ENCODE measurements at regions not wholly inside any gene's neighbourhood (a gene's known extent, or its start where the extent isn't known, plus 50 kb on each side); places are given as distances from the start of the nearest gene placed in this dataset.

DNA sequence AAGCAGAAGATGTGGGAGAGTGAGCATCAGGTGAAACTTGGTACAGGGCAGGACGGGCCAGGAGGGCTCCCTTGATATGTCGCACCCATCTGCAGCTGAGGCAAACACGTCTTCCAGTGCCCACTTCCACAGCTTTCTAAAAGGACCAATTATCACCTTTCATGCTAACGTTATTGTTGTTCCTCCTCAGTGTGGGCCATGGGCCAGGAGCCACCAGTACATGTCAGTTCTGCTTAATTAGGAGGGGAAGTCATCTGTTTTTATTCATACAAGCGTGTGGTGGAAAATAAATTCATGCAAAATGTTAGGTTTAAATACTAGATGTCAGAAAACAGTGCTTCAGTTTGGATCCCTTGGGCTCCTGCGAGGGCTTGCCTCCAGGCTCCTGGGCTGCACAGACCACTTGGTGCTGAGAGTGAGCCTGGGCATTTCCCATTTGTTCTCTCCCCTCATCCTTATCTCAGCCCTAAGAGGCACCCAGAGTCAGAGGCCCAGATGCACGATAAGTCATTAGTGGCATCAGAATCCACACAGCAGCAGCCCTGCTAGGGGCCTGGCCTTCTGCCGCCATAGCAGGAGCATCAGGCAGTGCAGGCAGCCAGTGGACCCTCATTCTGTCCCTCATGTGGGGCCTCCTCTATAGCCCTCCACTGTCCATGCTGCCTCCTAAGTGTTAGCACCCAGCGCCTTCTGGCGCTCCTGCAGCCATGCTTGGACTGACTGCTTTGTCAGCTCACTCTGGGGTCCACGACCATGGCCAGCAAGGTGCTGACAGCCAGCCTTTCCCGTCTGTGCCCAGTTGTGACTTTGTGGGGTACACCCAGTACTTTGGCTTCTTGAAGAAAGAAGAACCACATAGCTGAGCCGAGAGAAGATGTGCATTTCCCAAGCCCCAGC, 539.8 kb upstream of the RAB6C start:
- Histone ChIP-seq H3K27ac (no peak overlapping the region), H3K9me3 (no peaks in the 10 kb centered on the region), H3K27me3 (no peaks in the 10 kb centered on the region), H3K4me1 (ENCODE audit: insufficient read depth) (no peaks in the 10 kb centered on the region), H3K36me3 (no peaks in the 10 kb centered on the region), H3K4me3 (no peak overlapping the region)
- TF ChIP-seq, protein P1, sequence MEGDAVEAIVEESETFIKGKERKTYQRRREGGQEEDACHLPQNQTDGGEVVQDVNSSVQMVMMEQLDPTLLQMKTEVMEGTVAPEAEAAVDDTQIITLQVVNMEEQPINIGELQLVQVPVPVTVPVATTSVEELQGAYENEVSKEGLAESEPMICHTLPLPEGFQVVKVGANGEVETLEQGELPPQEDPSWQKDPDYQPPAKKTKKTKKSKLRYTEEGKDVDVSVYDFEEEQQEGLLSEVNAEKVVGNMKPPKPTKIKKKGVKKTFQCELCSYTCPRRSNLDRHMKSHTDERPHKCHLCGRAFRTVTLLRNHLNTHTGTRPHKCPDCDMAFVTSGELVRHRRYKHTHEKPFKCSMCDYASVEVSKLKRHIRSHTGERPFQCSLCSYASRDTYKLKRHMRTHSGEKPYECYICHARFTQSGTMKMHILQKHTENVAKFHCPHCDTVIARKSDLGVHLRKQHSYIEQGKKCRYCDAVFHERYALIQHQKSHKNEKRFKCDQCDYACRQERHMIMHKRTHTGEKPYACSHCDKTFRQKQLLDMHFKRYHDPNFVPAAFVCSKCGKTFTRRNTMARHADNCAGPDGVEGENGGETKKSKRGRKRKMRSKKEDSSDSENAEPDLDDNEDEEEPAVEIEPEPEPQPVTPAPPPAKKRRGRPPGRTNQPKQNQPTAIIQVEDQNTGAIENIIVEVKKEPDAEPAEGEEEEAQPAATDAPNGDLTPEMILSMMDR (IDR thresholded peaks at IDR 0.05), result no peak
- TF ChIP-seq POLR2A (IDR thresholded peaks at IDR 0.05) (no peak), EP300 (IDR thresholded peaks at IDR 0.05) (no peak)
- WGBS, 3 donors, result 65 to 71% (median 69%) methylated on average over 13 of the region's 13 CpGs
- DNase-seq, result no peak
- intact Hi-C loops (cut with DNase I), result loop anchor here in 1 of 4 donors (10.0 kb wide), 1 partner anchor 515 kb away; no protein-coding TSS in a partner anchor

DNA sequence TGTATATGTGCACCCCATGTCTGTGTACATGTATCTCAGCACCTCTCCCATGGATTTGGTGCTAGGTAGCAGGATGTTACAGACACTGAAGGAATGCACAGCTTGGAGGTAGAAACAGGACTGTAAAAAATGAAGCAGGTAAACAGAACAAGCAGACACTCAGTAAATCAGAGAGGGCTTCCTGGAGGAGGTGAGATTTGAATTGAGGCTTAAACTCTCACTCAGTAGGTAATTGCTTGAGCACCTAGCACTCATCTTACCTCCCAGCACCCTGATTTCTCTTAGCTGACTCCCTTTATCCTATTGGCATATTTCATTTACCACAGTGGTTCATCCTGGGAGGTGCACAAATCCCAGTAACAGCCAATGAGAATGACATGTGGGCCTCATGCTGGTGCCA, 537.9 kb upstream of the RAB6C start:
- Histone ChIP-seq H3K9me3 (no peaks in the 10 kb centered on the region), H3K27me3 (no peaks in the 10 kb centered on the region), H3K36me3 (no peaks in the 10 kb centered on the region), H3K4me3 (no peak overlapping the region), H3K27ac (no peak overlapping the region), H3K4me1 (ENCODE audit: insufficient read depth) (no peaks in the 10 kb centered on the region)
- intact Hi-C loops (cut with DNase I), result loop anchor here in 1 of 4 donors (10.0 kb wide), 1 partner anchor 513 kb away; no protein-coding TSS in a partner anchor
- TF ChIP-seq, protein P1 (IDR thresholded peaks at IDR 0.05), result no peak
- TF ChIP-seq POLR2A (IDR thresholded peaks at IDR 0.05), result no peak
- no peak for TF ChIP-seq EP300 (IDR thresholded peaks at IDR 0.05)
- DNase-seq, result no peak

DNA sequence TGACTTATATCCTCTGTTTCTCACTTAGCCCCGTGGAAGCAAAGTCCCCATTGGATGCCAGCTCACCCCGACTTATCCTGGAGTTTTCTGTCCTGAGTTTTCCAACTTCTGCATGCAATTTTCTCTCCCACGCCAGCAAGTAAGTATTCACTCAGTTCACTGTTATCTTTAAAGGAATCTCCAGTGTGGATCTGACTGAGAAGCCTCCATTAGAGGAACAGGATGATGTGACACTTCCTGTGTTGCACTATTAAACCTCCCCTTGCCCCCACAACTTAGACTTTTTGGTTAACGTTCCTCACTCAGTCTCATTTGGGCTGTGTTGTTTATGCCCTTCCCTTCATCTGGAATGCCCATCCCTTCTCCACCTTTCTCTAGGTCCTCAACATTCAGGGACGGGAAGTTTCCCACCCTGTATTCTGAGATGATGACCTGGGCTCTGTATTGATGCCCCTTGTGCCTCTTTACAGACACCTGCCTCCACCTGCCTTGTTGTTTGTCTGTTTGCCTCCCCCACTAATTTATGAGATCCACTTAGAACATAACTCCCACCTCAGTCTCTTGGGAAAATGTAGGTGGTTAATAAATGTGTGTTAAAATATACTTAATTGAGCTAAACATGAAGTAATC, 536.1 kb upstream of the RAB6C start:
- no peaks in the 10 kb centered on the region for H3K36me3 ChIP-seq
- no peak overlapping the region for H3K4me3 ChIP-seq
- H3K4me1 ChIP-seq (ENCODE audit: insufficient read depth), result no peaks in the 10 kb centered on the region
- intact Hi-C loops (cut with DNase I), result loop anchor here in 1 of 4 donors (10.0 kb wide), 1 partner anchor 511 kb away; no protein-coding TSS in a partner anchor
- TF ChIP-seq POLR2A (IDR thresholded peaks at IDR 0.05) (no peak), EP300 (IDR thresholded peaks at IDR 0.05) (no peak)
- TF ChIP-seq, protein P1 (IDR thresholded peaks at IDR 0.05), result no peak
- H3K9me3 ChIP-seq, result no peaks in the 10 kb centered on the region
- WGBS, 3 donors, result 62 to 70% (median 65%) methylated on average over 5 of the region's 5 CpGs
- DNase-seq, result no peak
- no peaks in the 10 kb centered on the region for H3K27me3 ChIP-seq
- no peak overlapping the region for H3K27ac ChIP-seq

DNA sequence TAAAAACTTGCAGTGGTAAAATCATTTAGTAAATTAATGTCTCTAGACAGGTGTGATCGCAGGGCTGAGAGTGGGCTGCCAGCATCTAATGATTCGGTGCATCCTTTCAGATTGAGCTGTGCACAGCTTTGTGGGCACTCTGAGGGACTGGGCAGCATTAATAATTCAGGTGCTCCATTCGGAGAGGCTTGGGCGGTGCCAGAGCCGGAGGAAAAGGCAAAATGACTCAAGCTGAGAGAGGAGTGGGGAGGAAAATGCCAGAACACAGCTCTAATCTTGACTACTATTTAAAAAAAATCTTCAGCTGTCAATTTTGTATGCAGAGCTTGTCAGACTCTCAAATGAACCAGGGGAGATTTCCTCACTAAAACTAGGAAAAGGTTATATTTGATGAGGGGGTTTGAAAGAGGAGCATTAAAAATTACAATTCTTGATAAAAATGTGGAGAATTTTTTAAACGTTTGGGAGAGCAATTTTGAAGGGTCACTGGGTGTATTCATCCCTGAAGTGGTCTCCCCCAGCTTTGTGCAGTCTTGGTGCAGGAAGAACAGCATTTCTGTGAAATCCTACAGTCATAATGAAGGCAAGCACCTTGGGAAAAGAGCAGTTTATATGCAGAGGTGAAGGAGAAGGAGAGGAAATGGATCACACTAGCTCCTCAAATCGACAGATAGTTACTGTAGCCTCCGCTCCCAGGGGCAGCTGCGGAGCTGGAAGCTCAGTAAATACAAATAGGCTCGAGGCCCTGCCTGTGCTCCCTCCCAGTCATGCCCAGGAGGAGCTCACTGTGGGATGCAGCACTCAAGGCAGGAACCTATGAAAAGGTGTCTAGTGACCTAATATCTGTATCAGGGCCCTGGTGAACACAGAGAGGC, 535.4 kb upstream of the RAB6C start:
- Histone ChIP-seq H3K36me3 (no peaks in the 10 kb centered on the region), H3K4me1 (ENCODE audit: insufficient read depth) (no peaks in the 10 kb centered on the region), H3K27ac (no peak overlapping the region), H3K9me3 (no peaks in the 10 kb centered on the region), H3K4me3 (no peak overlapping the region), H3K27me3 (no peaks in the 10 kb centered on the region)
- WGBS, 3 donors, result 53 to 58% (median 56%) methylated on average over 10 of the region's 10 CpGs
- no peak for DNase-seq
- intact Hi-C loops (cut with DNase I), result loop anchor here in 1 of 4 donors (10.0 kb wide), 1 partner anchor 511 kb away; no protein-coding TSS in a partner anchor
- TF ChIP-seq EP300 (IDR thresholded peaks at IDR 0.05), result no peak
- no peak for TF ChIP-seq POLR2A (IDR thresholded peaks at IDR 0.05)
- TF ChIP-seq, protein P1 (IDR thresholded peaks at IDR 0.05), result no peak

Measured in ovary (tissue), 7 donors.